C4-2B (cell line): ENCODE measurements at regions not wholly inside any gene's neighbourhood (a gene's known extent, or its start where the extent isn't known, plus 50 kb on each side); places are given as distances from the start of the nearest gene placed in this dataset.
"Not testable (repeated sequence)": the region's sequence is repeated elsewhere in the genome, so short reads cannot be mapped to it uniquely, and the experiment has no call there.

Experiments used
- H3K27ac ChIP-seq: fragments of 450-650 bp; 2 replicates; pipeline ENCODE4 v1.5.1; 2017
- ZFX ChIP-seq: fragments of 450-650 bp; IDR thresholded peaks from 2 replicates; pipeline ENCODE4 v1.6.1; 2017
- TF ChIP-seq, protein P1 (sequence below): fragments of 450-650 bp; conservative IDR thresholded peaks from 2 replicates; pipeline ENCODE4 v1.5.1; 2017; ENCODE audit warnings: mild to moderate bottlenecking

DNA sequence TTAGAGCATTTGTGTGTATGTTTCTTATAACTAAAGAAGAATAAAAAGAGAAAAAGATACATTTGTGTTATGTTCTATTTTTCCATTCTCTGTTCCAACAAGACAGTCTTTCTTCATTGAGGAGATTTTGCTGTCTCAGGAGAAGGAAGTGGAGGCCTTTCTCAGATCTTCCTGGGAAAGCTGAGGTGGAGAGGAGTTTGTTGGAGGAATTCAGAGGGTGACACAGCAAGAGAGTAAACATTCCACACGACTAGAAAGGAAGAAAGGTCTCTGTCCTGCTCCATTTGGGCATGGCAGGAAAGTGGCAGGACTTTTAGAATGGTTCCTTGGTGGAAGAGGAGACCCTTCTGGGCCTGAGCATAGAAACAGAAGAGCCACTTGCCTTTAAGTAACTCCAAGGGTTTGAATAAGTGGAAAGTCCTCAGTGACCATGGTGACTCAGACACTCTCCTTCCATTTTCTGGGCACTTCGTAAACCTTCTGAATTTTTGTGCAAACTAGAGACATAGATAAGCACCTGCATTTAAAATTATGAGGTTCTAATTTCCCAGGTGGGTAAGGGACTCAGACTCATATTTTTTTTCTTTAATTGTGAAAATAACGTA, 52.3 kb upstream of the COL5A2 start:
- H3K27ac ChIP-seq, result no peak overlapping the region
- no peak for TF ChIP-seq ZFX
- TF ChIP-seq, protein P1, sequence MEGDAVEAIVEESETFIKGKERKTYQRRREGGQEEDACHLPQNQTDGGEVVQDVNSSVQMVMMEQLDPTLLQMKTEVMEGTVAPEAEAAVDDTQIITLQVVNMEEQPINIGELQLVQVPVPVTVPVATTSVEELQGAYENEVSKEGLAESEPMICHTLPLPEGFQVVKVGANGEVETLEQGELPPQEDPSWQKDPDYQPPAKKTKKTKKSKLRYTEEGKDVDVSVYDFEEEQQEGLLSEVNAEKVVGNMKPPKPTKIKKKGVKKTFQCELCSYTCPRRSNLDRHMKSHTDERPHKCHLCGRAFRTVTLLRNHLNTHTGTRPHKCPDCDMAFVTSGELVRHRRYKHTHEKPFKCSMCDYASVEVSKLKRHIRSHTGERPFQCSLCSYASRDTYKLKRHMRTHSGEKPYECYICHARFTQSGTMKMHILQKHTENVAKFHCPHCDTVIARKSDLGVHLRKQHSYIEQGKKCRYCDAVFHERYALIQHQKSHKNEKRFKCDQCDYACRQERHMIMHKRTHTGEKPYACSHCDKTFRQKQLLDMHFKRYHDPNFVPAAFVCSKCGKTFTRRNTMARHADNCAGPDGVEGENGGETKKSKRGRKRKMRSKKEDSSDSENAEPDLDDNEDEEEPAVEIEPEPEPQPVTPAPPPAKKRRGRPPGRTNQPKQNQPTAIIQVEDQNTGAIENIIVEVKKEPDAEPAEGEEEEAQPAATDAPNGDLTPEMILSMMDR, result no peak

DNA sequence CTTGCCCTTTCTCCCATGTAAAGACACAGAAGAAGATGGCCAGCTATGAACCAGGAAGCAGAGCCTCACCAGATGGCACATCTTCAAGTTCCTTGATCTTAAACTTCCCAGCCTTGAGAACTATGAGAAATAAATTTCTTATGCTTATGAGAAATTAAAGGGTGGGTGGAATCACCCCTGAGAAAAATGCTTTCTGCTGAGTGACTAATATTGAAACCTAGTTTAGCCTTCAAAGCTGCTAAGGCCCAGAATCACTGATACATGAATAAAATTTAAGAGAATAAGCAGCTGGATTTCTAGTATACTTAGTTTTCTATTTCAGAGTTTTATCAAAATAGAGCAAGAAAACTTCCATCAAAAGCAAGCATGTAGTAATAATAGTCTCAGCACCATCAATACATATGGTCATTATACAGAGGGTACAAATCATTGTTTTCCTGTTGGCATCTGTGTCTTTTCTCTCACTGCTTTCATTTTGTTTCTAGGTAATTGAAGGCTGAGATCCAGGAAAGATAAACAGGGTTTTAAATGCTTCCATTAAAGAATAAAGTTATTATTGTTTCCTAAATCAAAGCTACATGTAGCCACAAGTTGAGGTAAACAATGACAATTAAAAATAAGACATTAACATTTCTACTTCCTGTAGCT, 53.3 kb upstream of the COL5A2 start:
- TF ChIP-seq, protein P1, result no peak
- no peak for TF ChIP-seq ZFX
- H3K27ac ChIP-seq, result no peak overlapping the region

DNA sequence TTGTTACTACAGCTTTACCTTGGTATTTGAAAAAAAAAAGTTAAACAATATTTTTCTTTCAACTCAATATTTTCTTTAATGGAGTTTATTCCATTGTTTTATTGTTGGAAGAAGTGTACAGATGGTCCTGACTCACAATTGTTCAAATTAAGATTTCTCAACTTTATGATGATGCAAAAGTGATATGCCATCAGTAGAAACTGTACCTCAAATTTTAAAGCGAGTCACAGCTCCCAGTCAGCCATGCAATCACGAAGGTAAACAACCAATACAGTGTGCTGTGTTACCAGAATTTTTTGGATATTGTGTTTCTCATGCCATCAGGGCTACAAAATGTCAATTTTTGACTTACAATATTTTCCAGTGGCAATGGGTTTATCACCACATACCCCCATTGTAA, 54.0 kb upstream of the COL5A2 start:
- H3K27ac ChIP-seq, result no peak overlapping the region
- no peak for TF ChIP-seq ZFX
- TF ChIP-seq, protein P1, result no peak

DNA sequence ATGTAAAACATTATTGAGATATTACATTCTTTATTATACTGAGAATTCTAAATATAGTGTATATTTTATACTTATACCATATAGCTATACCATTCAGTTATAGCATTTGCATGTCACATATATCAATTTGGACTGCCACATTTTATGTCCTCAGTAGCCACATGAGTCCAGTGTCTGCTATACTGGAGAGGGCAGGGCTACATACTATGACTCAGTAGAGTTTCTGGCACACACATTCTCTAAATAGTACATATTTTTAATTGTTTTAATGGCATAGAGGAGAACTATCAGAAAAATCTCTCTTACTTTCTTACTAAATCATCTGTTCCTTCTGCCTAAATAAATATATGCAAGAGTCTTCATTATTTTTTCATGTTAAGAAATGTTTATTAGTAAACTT, 55.4 kb upstream of the COL5A2 start:
- TF ChIP-seq, protein P1, result no peak
- no peak for TF ChIP-seq ZFX
- no peak overlapping the region for H3K27ac ChIP-seq

DNA sequence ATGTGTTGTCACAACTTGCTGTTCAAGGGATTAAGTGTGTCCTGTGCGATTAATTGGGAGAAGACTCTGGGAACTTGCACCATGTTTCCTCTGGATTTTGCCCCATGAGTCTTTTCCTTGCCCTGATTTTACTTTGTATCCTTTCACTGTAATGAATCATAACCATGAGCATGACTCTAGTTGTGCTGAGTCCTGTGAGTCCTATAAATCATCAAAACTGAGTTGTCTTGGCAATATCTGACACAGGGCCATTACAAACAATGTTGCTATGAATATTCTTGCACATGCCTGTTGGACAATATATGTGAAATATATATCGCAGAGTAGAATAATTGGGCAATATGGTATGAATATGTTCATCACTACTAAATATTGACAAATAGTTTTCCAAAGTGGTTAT, 56.5 kb upstream of the COL5A2 start:
- no peak for TF ChIP-seq ZFX
- TF ChIP-seq, protein P1, result no peak
- H3K27ac ChIP-seq, result no peak overlapping the region

DNA sequence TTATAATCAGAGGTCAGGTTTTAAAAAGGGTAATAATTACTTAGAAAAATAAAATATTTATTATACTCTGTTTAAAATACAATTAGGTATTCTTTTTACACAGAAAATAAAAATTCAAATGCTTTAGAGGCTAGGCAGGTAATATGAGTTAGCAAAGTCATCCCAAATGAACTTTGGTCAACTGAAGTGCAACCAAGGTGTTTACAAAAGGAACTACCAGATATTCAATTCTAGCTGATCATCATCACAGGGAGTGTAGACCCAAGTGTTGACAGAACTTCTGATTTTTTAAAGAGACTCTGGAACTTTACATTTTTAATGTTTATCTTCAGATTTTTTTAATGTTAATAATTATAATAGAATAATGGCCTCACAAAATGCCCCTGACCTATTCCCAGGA, 59.3 kb upstream of the COL5A2 start:
- TF ChIP-seq, protein P1, result no peak
- no peak for TF ChIP-seq ZFX
- H3K27ac ChIP-seq, result no peak overlapping the region

DNA sequence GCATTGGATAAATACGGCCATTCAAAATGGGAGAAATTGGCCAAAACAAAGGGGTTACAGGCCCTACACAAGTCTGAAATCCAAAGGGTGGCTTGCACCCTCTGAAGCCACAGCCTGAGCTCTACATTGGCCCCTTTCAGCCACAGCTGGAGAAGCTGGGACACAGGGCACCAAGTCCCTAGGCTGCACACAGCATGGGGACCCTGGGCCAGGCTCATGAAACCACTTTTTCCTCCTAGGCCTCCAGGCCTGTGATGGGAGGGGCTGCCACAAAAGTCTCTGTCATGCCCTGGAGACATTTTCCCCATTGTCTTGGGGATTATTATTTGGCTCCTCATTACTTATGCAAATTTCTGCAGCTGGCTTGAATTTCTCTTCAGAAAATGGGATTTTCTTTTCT, 64.3 kb upstream of the COL5A2 start:
- H3K27ac ChIP-seq, result not testable (repeated sequence)

DNA sequence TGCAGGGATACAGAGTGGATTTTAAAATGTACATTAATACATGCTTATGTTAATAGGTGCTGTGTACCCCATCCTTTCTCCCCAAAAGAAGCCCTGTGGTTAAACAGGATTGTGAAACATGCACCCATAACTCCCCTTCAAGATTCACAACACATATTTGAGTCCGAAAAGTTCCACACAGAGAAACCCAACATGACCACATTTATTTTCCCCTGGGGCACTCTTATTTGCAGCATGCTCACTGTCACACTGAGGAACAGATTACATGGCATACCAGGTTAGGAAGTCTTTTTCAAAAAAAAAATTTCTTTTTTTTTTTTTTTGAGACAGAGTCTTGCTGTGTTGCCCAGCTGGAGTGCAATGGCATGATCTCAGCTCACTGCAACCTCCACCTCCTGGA, 67.7 kb upstream of the COL5A2 start:
- H3K27ac ChIP-seq, result no peak overlapping the region
- TF ChIP-seq ZFX, result no peak
- TF ChIP-seq, protein P1, result no peak
